ENCODE measurements at regions not wholly inside any gene's neighbourhood (a gene's known extent, or its start where the extent isn't known, plus 50 kb on each side); places are given as distances from the start of the nearest gene placed in this dataset.

GRCh38 chr9:86858009-86858408 lies 89.3 kb downstream of the GAS1 start:
- TF ChIP-seq CTCF (IDR thresholded peaks at IDR 0.05) = no peak
- no peak for TF ChIP-seq EZH2 (IDR thresholded peaks at IDR 0.05; ENCODE audit: borderline replicate concordance, insufficient read depth, low read depth, low read length, poor library complexity, severe bottlenecking)
